H9 (cell line): ENCODE measurements at regions not wholly inside any gene's neighbourhood (a gene's known extent, or its start where the extent isn't known, plus 50 kb on each side); places are given as distances from the start of the nearest gene placed in this dataset.

ENCODE experiments used
- DNase-seq: peaks from one replicate; pipeline ENCODE4 v3.0.0-alpha.2; 2017
- H2AFZ ChIP-seq: one replicate; pipeline ENCODE4 v1.6.1; 2013; ENCODE audit warnings: mild to moderate bottlenecking, low read length, control low read depth, moderate library complexity
- H2AK5ac ChIP-seq: 2 replicates; pipeline ENCODE4 v1.6.1; 2013; ENCODE audit warnings: low read length, control low read depth, mixed read lengths; ENCODE audit not compliant: insufficient read length
- H2BK120ac ChIP-seq: one replicate; pipeline ENCODE4 v1.6.1; 2013; ENCODE audit warnings: low read depth, mild to moderate bottlenecking, low read length, control low read depth, inconsistent platforms; ENCODE audit not compliant: poor library complexity, severe bottlenecking
- H2BK12ac ChIP-seq: 2 replicates; pipeline ENCODE4 v1.6.1; 2013; ENCODE audit warnings: low read length, control low read depth, mixed read lengths, low read depth; ENCODE audit not compliant: insufficient read length
- H2BK15ac ChIP-seq: 2 replicates; pipeline ENCODE4 v1.6.1; 2013; ENCODE audit warnings: low read depth, low read length, control low read depth
- H2BK20ac ChIP-seq: one replicate; pipeline ENCODE4 v1.6.1; 2013; ENCODE audit warnings: low read depth, mild to moderate bottlenecking, low read length, control low read depth, inconsistent platforms; ENCODE audit not compliant: poor library complexity, severe bottlenecking
- H2BK5ac ChIP-seq: 2 replicates; pipeline ENCODE4 v1.6.1; 2013; ENCODE audit warnings: low read length, control low read depth, mixed read lengths; ENCODE audit not compliant: insufficient read length
- H3K14ac ChIP-seq: 2 replicates; pipeline ENCODE4 v1.6.1; 2013; ENCODE audit warnings: low read length, control low read depth; ENCODE audit not compliant: insufficient read depth
- H3K18ac ChIP-seq: 2 replicates; pipeline ENCODE4 v1.6.1; 2013; ENCODE audit warnings: low read depth, mild to moderate bottlenecking, mixed read lengths, low read length, control low read depth; ENCODE audit not compliant: insufficient read length
- H3K23ac ChIP-seq: 2 replicates; pipeline ENCODE4 v1.6.1; 2013; ENCODE audit warnings: low read length, control low read depth, mixed read lengths, low read depth; ENCODE audit not compliant: insufficient read length
- H3K23me2 ChIP-seq: 2 replicates; pipeline ENCODE4 v1.6.1; 2013; ENCODE audit warnings: low read depth, mild to moderate bottlenecking, mixed read lengths, low read length, control low read depth; ENCODE audit not compliant: insufficient read length, poor library complexity, severe bottlenecking
- H3K27ac ChIP-seq: 2 replicates; pipeline ENCODE4 v1.5.1; 2013; ENCODE audit warnings: low read length, control low read depth, mixed read lengths, low read depth; ENCODE audit not compliant: insufficient read length
- H3K27me3 ChIP-seq: 2 replicates; pipeline ENCODE4 v1.6.1; 2013; ENCODE audit warnings: low read length, control low read depth, inconsistent platforms; ENCODE audit not compliant: insufficient read depth
- H3K4ac ChIP-seq: 2 replicates; pipeline ENCODE4 v1.6.1; 2013; ENCODE audit warnings: low read depth, mild to moderate bottlenecking, control low read depth, inconsistent platforms, low read length, moderate library complexity
- H3K4me1 ChIP-seq: 2 replicates; pipeline ENCODE4 v1.6.1; 2013; ENCODE audit warnings: low read length, control low read depth, inconsistent platforms; ENCODE audit not compliant: insufficient read depth
- H3K4me2 ChIP-seq: 2 replicates; pipeline ENCODE4 v1.6.1; 2013; ENCODE audit warnings: low read length, control low read depth, mixed read lengths; ENCODE audit not compliant: insufficient read length, insufficient read depth
- H3K56ac ChIP-seq: 2 replicates; pipeline ENCODE4 v1.6.1; 2013; ENCODE audit warnings: low read depth, mild to moderate bottlenecking, mixed read lengths, low read length, control low read depth; ENCODE audit not compliant: insufficient read length
- H3K79me1 ChIP-seq: 2 replicates; pipeline ENCODE4 v1.6.1; 2013; ENCODE audit warnings: low read depth, mild to moderate bottlenecking, moderate library complexity, low read length, control low read depth, inconsistent platforms; ENCODE audit not compliant: insufficient read depth, poor library complexity, severe bottlenecking
- H3K79me2 ChIP-seq: 2 replicates; pipeline ENCODE4 v1.6.1; 2013; ENCODE audit warnings: low read length, control low read depth, inconsistent platforms; ENCODE audit not compliant: insufficient read depth
- H3K9ac ChIP-seq: 2 replicates; pipeline ENCODE4 v1.6.1; 2013; ENCODE audit warnings: low read length, control low read depth, mixed read lengths; ENCODE audit not compliant: insufficient read length; ENCODE audit errors: extremely low read depth
- H3K9me3 ChIP-seq: one replicate; pipeline ENCODE4 v1.6.1; 2013; ENCODE audit warnings: low read depth, low read length, inconsistent platforms; ENCODE audit not compliant: control insufficient read depth
- H3T11ph ChIP-seq: one replicate; pipeline ENCODE4 v1.6.1; 2013; ENCODE audit warnings: mild to moderate bottlenecking, low read length, control low read depth, inconsistent platforms
- H4K20me1 ChIP-seq: one replicate; pipeline ENCODE4 v1.6.1; 2013; ENCODE audit not compliant: control insufficient read depth, insufficient read length, insufficient read depth
- H4K5ac ChIP-seq: 2 replicates; pipeline ENCODE4 v1.6.1; 2013; ENCODE audit warnings: low read depth, mild to moderate bottlenecking, mixed read lengths, low read length, control low read depth; ENCODE audit not compliant: insufficient read length
- H4K8ac ChIP-seq: replicated peaks from 2 replicates; pipeline ENCODE4 v1.6.1; 2013; ENCODE audit warnings: low read length, control low read depth, mixed read lengths, low read depth; ENCODE audit not compliant: insufficient read length
- H4K91ac ChIP-seq: 2 replicates; pipeline ENCODE4 v1.6.1; 2013; ENCODE audit warnings: low read depth, mild to moderate bottlenecking, moderate library complexity, mixed read lengths, low read length, control low read depth; ENCODE audit not compliant: insufficient read length
- H3K27ac Mint-ChIP-seq, 3 experiments: 2 replicates in 2 of 3; 3 replicates in 1 of 3; pipeline ENCODE4 v1.8.0; 2020 to 2021; ENCODE audit warnings: mixed read lengths in 3 of 3, mild to moderate bottlenecking in 1 of 3, moderate library complexity in 1 of 3
- H3K27me3 Mint-ChIP-seq: 2 replicates; pipeline ENCODE4 v1.8.0; 2021; ENCODE audit warnings: low read depth, mild to moderate bottlenecking, moderate library complexity, mixed read lengths
- H3K36me3 Mint-ChIP-seq, 3 experiments: 2 replicates in 2 of 3; 3 replicates in 1 of 3; pipeline ENCODE4 v1.8.0; 2020 to 2021; ENCODE audit warnings: low read depth in 3 of 3, mixed read lengths in 3 of 3; ENCODE audit not compliant: insufficient read depth in 1 of 3
- H3K4me1 Mint-ChIP-seq, 2 experiments: 2 replicates each; pipeline ENCODE4 v1.8.0; 2020; ENCODE audit warnings: mixed read lengths in 2 of 2
- H3K4me3 Mint-ChIP-seq, 2 experiments: 2 replicates in 1 of 2; 3 replicates in 1 of 2; pipeline ENCODE4 v1.8.0; 2020 to 2021; ENCODE audit warnings: mild to moderate bottlenecking in 2 of 2, mixed read lengths in 2 of 2, moderate library complexity in 1 of 2
- H3K9me3 Mint-ChIP-seq, 2 experiments: 2 replicates in 1 of 2; 3 replicates in 1 of 2; pipeline ENCODE4 v1.8.0; 2020; ENCODE audit warnings: mild to moderate bottlenecking in 2 of 2, mixed read lengths in 2 of 2, moderate library complexity in 1 of 2
- WGBS: extraction: QIAGEN DNeasy Blood & Tissue Kit; methylation state at CpG from one replicate; pipeline ENCODE4 v1.1.7; 2013; ENCODE audit warnings: missing lambda C conversion rate, low lambda C conversion rate, mixed read lengths; ENCODE audit not compliant: insufficient read length; ENCODE audit errors: extremely low coverage; 5-methylcytosine and 5-hydroxymethylcytosine counted together
- TF ChIP-seq, protein P1 (sequence below): fragments of 200-600 bp; sonication (generic); conservative IDR thresholded peaks from 3 replicates; pipeline ENCODE4 v1.8.0; 2021; ENCODE audit warnings: antibody characterized with exemption, mild to moderate bottlenecking

DNA sequence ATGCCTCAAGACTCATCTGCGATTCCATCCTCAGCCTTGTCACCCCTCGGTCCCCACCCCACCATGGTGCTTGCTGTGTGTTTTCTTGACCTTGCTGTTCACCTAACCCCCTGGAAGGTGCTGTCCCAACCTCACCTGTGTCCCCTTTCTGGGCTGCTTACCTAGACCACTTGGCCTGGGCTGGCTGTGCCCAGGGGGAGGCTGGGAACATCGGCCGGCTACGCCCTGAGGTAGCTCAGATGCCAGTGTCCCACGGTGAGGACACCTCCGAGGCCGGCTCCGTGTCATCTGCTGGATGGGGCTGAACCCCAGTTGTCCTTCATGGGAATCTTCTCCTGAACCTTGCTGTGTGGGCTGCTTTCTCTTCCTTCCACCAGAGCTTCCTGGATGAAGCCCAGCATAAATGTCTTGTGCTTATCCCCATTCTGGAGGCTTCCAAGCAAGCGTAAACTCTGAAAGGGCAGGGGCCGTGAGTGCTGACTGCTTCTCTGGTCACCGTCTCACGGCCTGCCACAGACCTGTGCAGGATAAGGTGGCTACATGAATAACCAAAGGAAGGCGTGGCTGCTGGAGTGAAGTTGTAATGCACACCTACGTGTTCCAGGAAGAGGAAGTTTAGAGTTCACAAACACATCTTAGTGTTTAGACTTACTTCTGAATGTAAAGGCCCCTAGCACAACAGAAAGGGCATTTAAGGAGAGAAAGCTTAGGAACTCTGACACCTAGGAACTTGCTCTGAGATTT lies 724.3 kb downstream of the TBC1D22A start:
- no peak overlapping the region for H3K14ac ChIP-seq
- no peaks in the 10 kb centered on the region for H3K79me2 ChIP-seq
- no peak for DNase-seq
- H2BK20ac ChIP-seq = no peak overlapping the region
- Mint-ChIP-seq H3K9me3 (peaks cover 74 to 89% of the 10 kb centered on the region in 2 experiments), H3K4me1 (no peaks in the 10 kb centered on the region), H3K27me3 (peaks cover 2% of the 10 kb centered on the region; the same call in 1 of the 2 replicates), H3K27ac (no peak overlapping the region), H3K4me3 (no peak overlapping the region), H3K36me3 (peaks cover under 1 to 39% (median 14%) of the 10 kb centered on the region in 3 experiments; a peak in 5 of 7 replicates)
- no peaks in the 10 kb centered on the region for H3K79me1 ChIP-seq
- no peak overlapping the region for H2AK5ac ChIP-seq
- H3K18ac ChIP-seq = no peak overlapping the region
- no peak overlapping the region for H2AFZ ChIP-seq
- no peak overlapping the region for H3K23ac ChIP-seq
- H3K4ac ChIP-seq = no peak overlapping the region
- H3K4me2 ChIP-seq = no peak overlapping the region
- no peak overlapping the region for H4K8ac ChIP-seq
- WGBS = no CpG with 5 or more reads among the region's 15 CpGs
- H3K23me2 ChIP-seq = no peaks in the 10 kb centered on the region
- no peak overlapping the region for H2BK15ac ChIP-seq
- no peak overlapping the region for H2BK5ac ChIP-seq
- H3T11ph ChIP-seq = no peak overlapping the region
- no peaks in the 10 kb centered on the region for H3K27me3 ChIP-seq
- H2BK120ac ChIP-seq = no peak overlapping the region
- peaks cover 81% of the 10 kb centered on the region for H3K9me3 ChIP-seq
- TF ChIP-seq, protein P1, sequence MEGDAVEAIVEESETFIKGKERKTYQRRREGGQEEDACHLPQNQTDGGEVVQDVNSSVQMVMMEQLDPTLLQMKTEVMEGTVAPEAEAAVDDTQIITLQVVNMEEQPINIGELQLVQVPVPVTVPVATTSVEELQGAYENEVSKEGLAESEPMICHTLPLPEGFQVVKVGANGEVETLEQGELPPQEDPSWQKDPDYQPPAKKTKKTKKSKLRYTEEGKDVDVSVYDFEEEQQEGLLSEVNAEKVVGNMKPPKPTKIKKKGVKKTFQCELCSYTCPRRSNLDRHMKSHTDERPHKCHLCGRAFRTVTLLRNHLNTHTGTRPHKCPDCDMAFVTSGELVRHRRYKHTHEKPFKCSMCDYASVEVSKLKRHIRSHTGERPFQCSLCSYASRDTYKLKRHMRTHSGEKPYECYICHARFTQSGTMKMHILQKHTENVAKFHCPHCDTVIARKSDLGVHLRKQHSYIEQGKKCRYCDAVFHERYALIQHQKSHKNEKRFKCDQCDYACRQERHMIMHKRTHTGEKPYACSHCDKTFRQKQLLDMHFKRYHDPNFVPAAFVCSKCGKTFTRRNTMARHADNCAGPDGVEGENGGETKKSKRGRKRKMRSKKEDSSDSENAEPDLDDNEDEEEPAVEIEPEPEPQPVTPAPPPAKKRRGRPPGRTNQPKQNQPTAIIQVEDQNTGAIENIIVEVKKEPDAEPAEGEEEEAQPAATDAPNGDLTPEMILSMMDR = no peak
- H4K20me1 ChIP-seq = no peaks in the 10 kb centered on the region
- no peak overlapping the region for H4K91ac ChIP-seq
- no peak overlapping the region for H3K27ac ChIP-seq
- H2BK12ac ChIP-seq = no peak overlapping the region
- H3K9ac ChIP-seq = no peak overlapping the region
- no peak overlapping the region for H4K5ac ChIP-seq
- no peak overlapping the region for H3K56ac ChIP-seq
- no peaks in the 10 kb centered on the region for H3K4me1 ChIP-seq
